VCaP (cell line): ENCODE measurements at regions not wholly inside any gene's neighbourhood (a gene's known extent, or its start where the extent isn't known, plus 50 kb on each side); places are given as distances from the start of the nearest gene placed in this dataset.

Source experiments
- H3K27ac ChIP-seq: fragments of 450-650 bp; 2 replicates; pipeline ENCODE4 v1.5.1; 2017
- TF ChIP-seq, protein P1 (sequence below): fragments of 450-650 bp; conservative IDR thresholded peaks from 2 replicates; pipeline ENCODE4 v1.5.1; 2017; ENCODE audit warnings: mild to moderate bottlenecking, moderate library complexity

GRCh38 chr18:27685091-27685490 lies 491.8 kb downstream of the CDH2 start:
- TF ChIP-seq, protein P1, sequence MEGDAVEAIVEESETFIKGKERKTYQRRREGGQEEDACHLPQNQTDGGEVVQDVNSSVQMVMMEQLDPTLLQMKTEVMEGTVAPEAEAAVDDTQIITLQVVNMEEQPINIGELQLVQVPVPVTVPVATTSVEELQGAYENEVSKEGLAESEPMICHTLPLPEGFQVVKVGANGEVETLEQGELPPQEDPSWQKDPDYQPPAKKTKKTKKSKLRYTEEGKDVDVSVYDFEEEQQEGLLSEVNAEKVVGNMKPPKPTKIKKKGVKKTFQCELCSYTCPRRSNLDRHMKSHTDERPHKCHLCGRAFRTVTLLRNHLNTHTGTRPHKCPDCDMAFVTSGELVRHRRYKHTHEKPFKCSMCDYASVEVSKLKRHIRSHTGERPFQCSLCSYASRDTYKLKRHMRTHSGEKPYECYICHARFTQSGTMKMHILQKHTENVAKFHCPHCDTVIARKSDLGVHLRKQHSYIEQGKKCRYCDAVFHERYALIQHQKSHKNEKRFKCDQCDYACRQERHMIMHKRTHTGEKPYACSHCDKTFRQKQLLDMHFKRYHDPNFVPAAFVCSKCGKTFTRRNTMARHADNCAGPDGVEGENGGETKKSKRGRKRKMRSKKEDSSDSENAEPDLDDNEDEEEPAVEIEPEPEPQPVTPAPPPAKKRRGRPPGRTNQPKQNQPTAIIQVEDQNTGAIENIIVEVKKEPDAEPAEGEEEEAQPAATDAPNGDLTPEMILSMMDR: no peak
- no peak overlapping the region for H3K27ac ChIP-seq

GRCh38 chr18:27674411-27674810 lies 489.3 kb upstream of the CHST9 start:
- TF ChIP-seq, protein P1: no peak

GRCh38 chr18:27673861-27674260 lies 488.8 kb upstream of the CHST9 start:
- H3K27ac ChIP-seq: no peak overlapping the region
- TF ChIP-seq, protein P1: no peak

More at GRCh38 chr18:27674411-27674810, 489.3 kb upstream of the CHST9 start:
- H3K27ac ChIP-seq: no peak overlapping the region

DNA sequence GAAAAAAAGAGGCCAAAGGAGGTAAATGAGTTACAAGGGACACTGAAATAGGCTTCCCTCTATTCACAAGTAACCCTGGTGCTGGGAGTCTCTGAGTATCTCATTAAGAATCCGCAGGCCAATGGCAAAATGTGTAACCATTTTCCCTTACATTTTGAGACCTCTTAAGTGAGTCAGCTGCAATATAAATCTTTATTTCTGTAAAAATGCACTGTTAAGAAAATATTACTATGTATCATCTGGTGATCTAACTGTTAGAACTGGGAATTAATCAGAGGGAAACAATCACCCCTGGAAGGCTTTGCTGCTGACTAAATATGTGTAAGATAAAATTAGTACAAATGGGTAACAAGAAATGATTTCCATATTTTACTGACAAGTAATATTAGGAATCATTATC lies 483.1 kb upstream of the CHST9 start:
- H3K27ac ChIP-seq: no peak overlapping the region
- TF ChIP-seq, protein P1: no peak

GRCh38 chr18:27667064-27667463 lies 482.0 kb upstream of the CHST9 start:
- TF ChIP-seq, protein P1: no peak
- no peak overlapping the region for H3K27ac ChIP-seq

- H3K27ac ChIP-seq: no peak overlapping the region
- TF ChIP-seq, protein P1: no peak
Measured at GRCh38 chr18:27666016-27666415, 480.9 kb upstream of the CHST9 start.

DNA sequence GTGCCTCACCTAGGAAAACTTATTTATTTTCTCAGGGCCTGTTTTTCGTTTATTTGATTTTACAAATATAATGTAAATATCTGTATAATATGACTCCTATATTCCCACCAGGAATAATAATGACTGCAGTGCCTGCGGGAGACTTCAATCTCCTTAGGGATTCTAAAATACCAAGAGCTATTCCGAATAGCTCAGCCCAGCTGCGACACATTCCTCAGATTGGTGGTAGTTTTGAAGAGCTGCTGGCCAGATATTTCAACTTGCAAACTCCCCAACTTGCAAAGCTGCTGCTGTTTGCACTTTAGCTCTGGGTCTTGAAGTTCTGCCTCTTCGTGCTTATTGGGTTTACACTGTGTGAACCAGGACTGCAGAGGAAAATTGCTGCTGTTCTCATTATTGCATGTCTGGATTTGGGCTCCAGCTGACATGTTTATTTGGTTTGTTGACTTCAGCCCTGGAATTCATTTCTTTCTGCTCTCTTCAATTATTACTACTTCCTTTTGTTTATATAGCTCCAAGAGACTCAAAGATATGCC lies 480.2 kb upstream of the CHST9 start:
- TF ChIP-seq, protein P1: no peak
- no peak overlapping the region for H3K27ac ChIP-seq
